Prostate gland (tissue), 2 donors: ENCODE measurements at regions not wholly inside any gene's neighbourhood (a gene's known extent, or its start where the extent isn't known, plus 50 kb on each side); places are given as distances from the start of the nearest gene placed in this dataset.

Experiments
- CTCF ChIP-seq, 4 experiments: fragments of 200-600 bp in 2 of 4; fragments of 450-650 bp in 2 of 4; sonication (generic) in 2 of 4; IDR thresholded peaks; 1 replicate in 3 of 4; 2 replicates in 1 of 4; pipeline ENCODE4 v1.5.1; 2016 to 2019; ENCODE audit warnings: antibody characterized with exemption in 4 of 4, mild to moderate bottlenecking in 2 of 4, moderate library complexity in 2 of 4
- POLR2A ChIP-seq: fragments of 450-650 bp; IDR thresholded peaks from one replicate; pipeline ENCODE4 v1.6.1; 2016; ENCODE audit warnings: antibody characterized with exemption, mild to moderate bottlenecking

- TF ChIP-seq CTCF (IDR thresholded peaks at IDR 0.05) = no peak
- TF ChIP-seq POLR2A = no peak
Observed at GRCh38 chr9:85451680-85452079, 290.1 kb downstream of the AGTPBP1 start.
